ENCODE measurements at regions not wholly inside any gene's neighbourhood (a gene's known extent, or its start where the extent isn't known, plus 50 kb on each side); places are given as distances from the start of the nearest gene placed in this dataset.

GRCh38 chr13:21318891-21319532 is 140.1 kb downstream of the ZDHHC20 start:
- DNase-seq (ENCODE audit: low spot score): no peak

- DNase-seq (ENCODE audit: low spot score): no peak
These were observed 139.0 kb downstream of the ZDHHC20 start for GRCh38 chr13:21319869-21320641.

GRCh38 chr13:21320642-21321034 is 138.5 kb downstream of the ZDHHC20 start:
- DNase-seq (ENCODE audit: low spot score): no peak

- DNase-seq (ENCODE audit: low spot score): no peak
These were observed 137.8 kb downstream of the ZDHHC20 start for GRCh38 chr13:21321269-21321668.

- no peak for DNase-seq (ENCODE audit: low spot score)
These were observed 136.7 kb downstream of the ZDHHC20 start for GRCh38 chr13:21322327-21322965.

All from germinal center (tissue), 1 donor.